HG03571 (cell line): ENCODE measurements at regions not wholly inside any gene's neighbourhood (a gene's known extent, or its start where the extent isn't known, plus 50 kb on each side); places are given as distances from the start of the nearest gene placed in this dataset.
"Not testable (repeated sequence)": the region's sequence is repeated elsewhere in the genome, so short reads cannot be mapped to it uniquely, and the experiment has no call there.

ENCODE experiments used
- ATAC-seq: cut with Tn5 transposase; IDR thresholded peaks from one replicate; pipeline ENCODE4 v1.9.1; 2021; ENCODE audit not compliant: unreplicated experiment

DNA sequence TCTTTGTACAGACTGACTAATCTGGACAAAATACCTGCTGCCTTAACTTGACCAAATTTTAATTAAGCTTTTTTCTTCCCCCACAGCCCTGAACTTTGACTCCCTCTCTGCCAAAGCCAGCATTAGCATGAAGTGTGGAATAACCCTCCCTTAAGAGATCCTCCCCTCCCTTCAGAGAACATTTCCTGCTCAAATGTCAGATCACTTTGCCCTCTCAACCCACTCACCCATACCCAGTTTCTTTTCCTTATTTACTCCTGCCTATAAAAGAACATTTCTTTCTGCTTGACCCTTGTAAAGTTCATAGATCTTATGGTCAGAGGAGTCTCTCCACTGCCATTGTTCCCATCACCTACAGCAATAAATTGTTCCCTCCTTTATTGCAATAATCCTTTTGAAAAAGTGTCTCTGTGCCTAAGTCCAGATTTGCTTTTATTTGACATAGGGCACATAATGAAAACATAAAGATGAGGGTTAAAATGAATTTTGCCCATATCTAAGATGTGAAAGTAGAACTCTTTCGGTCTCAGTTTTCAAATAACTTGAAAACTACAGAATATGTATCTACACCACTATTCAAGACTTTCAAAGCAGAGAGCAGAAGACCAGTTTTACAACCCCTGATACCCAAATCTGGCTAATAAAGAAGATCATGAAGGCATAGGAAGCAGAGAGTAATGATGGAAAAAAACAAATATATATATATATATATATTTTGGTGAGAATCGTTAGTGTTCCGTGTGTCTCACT, 289.7 kb upstream of the ANXA10 start:
- no peak for ATAC-seq

DNA sequence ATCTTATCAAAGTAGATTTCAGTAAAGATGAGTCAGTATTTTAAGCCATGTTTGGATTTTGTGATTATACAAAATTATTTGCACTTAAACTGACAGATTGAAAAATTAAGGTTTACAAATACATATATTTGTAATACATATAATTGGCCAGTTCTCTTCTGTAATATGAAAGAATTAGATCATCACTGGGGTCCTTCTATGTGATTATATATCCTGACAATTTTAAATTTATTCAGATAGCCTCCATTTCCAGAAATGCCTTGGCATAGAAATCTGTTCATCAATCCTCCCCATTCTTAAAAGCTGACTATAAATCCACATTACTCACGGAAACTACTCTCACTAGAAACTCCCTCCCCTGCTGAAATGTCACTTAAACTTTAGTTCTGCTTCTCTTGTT, 280.4 kb upstream of the ANXA10 start:
- ATAC-seq: no peak

DNA sequence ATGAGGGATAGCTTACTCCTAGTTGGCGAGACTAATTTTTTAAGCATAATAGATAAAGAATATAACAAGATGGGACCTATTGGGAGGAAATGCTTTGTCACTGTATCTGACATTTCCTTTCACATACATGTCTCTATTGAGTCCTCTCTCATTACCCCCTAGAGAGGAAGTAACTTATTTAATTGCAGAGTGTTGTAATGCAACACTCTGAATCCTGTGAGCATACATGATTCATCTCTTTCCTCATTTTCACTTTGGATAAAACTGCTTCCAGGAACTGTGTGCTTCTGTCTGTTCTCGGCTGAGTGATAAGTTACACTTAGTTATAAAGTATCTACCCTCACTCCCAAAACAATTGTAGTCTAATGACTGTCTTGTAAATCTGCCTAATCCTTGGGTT, 266.1 kb upstream of the ANXA10 start:
- no peak for ATAC-seq

DNA sequence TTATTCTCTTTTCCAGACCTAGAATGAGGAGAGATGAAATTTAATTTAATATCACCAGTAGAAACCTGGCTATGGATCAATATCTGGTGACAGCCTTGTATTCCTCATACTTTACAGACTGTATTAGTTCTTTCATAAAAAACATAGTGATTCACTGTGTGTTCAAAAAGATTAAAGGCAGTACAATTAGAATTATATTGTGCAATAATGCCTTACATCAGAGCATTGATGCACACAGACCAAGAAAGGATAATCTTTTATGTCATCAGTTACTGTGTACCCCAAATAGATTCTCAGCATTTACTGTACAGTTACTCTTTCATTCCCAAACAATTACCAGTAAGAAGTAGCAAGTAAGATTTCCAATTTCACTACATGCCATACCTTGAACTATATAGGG, 260.5 kb upstream of the ANXA10 start:
- no peak for ATAC-seq

DNA sequence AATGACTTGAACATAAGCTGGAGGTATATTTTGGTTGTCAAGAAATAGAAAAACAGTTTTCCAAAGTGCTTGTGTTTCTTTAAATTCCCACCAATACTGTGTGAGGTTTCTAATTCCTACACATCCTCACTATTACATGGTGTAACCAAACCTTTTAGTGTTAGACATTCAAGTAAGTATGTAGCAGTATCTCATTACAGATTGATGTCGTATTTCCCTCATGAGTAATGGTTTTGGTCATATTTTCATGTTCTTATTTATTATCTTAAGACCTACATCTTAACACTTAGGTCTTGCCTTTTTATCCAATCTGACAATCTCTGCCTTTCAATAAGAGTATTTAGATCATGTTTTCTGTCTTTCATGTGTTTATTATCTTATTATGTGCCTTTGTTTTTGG, 253.7 kb upstream of the ANXA10 start:
- no peak for ATAC-seq

DNA sequence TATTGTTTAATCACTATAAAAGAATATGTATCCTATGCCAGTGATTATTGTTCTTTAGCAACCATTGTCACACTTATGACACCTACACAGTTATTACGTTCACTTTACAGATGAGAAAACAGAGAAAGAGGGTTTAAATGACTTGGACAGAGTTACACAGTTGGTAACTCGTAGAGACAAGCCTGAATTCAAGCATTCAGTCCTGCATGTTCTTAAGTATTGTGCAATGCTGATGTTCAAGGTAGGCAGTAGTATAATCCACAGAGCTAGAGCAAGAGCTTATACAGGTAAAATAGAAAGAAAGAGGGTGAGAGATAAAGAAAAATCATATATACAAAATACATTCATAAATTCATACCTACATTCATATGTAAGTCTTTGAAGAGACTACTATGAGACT, 249.8 kb upstream of the ANXA10 start:
- no peak for ATAC-seq

DNA sequence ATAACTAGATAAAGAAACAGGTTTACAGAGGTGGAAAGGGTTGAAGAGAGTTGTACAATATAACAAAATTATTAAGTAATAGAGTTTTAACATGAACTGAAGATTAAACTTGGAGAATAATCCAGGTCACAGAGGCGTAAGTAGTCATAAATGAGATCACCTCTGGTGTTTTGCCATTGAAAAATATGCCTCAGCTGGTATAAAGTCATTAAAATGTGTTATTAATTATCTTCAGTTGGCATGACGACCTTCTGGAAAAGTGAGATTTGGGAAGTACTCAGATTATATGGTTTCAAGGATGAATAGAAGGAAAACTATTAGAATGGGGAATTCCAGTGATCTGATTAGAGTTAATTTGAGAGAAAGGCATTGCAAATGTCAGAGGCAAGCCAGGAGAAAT, 237.5 kb upstream of the ANXA10 start:
- no peak for ATAC-seq

DNA sequence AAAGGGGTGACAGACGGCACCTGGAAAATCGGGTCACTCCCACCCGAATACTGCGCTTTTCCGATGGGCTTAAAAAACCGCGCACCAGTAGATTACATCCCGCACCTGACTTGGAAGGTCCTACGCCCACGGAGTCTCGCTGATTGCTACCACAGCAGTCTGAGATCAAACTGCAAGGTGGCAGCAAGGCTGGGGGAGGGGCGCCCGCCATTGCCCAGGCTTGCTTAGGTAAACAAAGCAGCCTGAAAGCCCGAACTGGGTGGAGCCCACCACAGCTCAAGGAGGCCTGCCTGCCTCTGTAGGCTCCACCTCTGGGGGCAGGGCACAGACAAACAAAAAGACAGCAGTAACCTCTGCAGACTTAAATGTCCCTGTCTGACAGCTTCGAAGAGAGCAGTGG, 234.2 kb upstream of the ANXA10 start:
- ATAC-seq: not testable (repeated sequence)

DNA sequence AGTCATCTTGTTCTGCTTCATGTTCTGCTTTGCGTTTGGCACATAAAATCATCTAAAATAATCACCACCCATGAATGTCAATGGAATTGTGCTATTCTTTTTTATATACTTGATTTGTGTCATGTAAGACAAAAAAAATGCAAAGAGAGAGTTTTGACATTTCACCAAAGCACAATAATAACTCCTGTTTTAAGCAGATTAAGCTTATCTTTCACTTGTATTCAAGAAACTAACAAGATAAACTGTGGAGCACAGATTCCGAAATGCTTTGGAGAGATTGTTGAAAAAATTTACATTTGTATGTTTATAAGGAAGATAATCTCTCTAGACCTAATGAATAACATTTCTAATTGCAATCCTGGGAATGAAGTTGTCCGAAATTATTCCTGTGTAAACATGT, 225.1 kb upstream of the ANXA10 start:
- ATAC-seq: no peak

DNA sequence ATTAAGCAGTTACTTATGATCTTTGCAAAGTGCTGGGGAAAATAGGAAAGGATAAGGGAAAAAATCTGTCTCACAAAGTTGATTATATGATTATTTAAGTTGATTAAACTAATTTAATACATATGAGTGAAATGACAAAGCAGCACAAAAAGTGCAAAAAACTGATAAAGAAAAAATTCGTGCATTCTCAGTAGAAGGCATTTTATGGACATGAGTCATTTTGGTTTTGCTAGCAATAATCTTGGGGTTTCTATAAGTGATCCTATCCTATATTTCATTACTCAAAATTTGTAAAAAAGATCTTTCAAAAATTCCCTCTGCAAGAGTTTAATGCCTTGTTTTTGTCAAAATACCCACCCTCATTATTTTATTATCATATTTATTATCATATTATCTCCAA, 224.2 kb upstream of the ANXA10 start:
- no peak for ATAC-seq

DNA sequence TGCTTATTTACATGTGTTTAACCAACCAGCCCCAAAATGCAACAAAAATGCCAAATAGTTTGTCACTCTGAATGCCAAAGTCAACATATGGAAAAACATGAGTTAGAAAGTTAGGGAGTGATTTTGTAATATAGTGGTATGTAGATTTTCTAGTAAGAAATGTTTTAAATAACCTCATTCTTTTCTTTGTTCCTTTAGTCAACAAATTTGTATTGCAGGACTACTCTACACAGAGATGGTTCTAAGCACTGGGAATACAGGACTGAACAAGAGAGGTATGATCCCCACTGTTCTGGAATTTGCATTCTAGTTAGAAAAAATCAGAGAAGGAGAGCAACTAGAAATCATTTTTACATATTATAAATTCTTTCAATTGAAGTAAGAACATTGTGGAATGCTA, 218.8 kb upstream of the ANXA10 start:
- ATAC-seq: no peak

DNA sequence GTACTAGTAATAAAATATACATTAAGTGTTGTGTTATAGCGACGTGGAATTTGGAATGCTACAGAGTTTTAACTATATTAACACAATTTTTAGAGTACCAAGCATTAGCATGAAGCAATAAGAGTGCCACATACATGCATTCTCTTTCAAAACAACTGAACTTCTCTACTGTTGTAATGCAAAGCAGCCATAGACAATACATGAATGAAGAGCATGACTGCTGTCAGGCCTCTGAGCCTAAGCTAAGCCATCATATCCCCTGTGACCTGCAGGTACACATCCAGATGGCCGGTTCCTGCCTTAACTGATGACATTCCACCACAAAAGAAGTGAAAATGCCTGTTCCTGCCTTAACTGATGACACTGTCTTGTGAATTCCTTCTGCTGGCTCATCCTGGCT, 216.2 kb upstream of the ANXA10 start:
- ATAC-seq: not testable (repeated sequence)

DNA sequence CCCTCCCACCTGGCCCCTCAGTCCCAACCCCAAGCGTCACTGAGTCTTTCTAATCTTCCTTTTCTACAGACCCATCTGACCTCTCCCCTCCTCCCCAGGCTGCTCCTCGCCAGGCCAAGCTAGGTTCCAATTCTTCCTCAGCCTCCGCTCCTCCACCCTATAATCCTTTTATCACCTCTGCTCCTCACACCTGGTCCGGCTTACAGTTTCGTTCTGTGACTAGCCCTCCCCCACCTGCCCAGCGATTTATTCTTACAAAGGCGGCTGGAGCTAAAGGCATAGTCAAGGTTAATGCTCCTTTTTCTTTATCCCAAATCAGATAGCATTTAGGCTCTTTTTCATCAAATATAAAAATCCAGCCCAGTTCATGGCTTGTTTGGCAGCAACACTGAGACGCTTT, 214.5 kb upstream of the ANXA10 start:
- not testable (repeated sequence) for ATAC-seq

DNA sequence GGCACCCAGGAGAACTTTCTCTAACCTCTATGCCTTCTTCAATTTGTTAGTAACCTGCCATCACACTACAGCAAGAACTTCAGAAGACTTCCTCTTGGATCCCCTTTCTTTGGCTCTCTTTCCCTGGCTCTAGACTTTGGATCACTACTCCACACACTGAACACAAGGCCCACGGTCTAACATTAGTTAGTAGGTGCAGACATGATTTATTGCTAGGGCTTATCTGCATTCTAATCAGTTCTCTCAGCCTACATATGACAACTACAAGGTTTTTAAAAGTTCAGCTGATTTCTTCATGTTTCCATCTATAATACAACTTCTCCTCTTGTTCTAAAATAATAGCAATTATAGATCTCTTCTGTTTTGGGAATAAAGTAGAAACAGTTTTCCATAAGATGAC, 209.1 kb upstream of the ANXA10 start:
- ATAC-seq: no peak

DNA sequence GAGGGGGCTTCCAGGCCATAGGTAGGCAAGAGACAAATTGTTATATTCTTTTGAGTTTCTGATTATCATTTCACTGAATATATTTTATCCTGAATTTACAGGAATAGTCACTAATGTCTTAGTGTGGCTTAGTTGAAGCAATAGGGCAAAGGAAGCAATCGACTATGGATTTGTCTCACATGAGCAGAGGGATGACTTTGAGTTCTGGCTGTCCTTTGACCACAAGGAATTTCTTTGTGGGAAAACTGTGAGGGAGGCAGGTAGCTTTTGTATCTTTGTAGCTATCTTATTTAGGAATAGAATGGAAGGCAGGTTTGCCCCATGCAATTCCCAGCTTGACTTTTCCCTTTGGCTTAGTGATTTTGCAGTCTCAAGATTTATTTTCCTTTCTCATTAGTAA, 207.3 kb upstream of the ANXA10 start:
- ATAC-seq: no peak

DNA sequence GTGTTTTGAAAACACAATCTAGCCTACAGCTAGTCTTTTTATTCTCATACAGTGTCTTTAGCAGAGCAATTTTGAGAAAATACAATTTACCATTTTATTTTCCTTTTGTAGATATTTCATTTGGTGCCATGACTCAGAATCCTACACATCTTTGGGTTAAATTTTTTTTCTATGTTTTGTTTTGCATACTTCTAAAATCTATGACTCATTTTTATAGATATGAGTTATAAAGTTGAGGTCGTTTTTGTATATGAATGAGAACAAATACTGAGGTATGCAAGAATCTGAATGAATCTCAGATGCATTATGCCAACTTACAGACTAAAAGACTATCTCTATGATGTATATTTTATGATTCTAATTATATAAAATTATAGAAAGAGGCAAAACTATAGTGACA, 206.5 kb upstream of the ANXA10 start:
- no peak for ATAC-seq

DNA sequence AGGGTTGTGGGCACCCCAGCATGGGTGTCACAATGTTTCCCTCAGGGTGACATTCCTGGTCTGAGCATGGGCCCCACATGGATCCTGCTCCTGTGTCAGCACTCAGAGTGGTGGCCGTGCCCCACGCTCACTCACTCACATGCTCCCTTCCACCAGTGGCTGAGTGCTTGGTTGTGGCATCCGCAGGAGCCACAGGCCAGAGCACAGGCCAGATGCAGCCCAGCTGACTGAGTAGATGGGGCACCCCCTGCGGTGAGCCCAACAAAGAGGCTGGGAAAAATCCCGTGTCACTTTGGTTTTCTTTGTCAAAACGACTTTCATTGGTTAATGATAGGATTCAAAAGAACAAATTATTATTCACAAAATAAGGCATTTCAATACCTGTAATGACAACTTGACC, 204.6 kb upstream of the ANXA10 start:
- no peak for ATAC-seq

DNA sequence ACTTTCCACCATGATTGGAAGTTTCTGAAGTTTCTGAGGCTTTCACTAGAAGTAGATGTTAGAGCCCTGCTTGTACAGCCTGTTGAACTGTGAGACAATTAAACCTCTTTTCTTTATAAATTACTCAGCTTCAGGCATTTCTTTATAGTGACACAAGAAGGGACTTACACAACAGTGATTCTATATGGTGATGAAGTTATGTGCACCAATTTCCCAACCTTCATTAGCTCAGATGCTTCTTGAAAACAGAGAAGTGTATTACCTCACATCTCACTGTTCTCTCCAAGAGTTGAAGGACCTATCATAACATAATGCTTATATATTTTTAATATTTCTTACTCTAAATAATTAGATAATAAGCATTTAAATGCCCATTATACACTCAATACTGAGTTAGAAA, 202.1 kb upstream of the ANXA10 start:
- no peak for ATAC-seq

DNA sequence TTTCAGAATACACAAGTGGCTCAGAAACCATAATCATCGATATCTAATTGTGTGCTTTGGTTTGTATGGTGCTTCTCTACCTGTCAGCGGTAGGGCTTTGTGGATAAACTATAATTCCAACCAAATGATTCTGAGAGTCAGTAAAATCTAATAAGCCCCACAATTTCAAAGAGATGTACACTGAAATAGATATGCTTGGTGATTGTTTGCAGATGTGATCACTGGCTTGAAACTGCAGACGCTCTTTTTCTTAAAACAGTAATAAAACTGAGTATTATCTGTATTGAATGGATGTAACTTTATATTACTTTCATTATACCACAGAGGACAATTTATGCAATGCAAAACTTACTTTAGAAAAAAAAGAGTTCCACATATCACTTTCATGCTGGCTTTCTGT, 198.8 kb upstream of the ANXA10 start:
- no peak for ATAC-seq

DNA sequence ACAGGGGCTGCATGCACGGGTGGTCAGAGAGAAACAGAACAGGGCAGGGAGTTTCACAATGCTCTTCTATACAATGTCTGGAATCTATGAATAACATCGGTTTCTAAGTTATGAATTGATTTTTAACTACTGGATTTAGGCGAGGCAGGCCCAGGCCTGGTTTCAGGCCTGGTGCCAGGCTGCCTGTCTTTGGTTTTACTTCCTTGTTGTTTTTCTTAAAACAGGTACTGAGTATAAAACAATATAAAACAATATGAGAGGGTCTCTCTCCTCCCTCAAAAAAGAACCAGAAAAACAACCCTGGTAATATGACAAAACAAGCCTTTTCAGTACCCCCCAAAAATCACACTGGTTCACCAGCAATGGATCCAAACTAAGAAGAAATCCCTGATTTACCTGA, 196.1 kb upstream of the ANXA10 start:
- ATAC-seq: not testable (repeated sequence)

DNA sequence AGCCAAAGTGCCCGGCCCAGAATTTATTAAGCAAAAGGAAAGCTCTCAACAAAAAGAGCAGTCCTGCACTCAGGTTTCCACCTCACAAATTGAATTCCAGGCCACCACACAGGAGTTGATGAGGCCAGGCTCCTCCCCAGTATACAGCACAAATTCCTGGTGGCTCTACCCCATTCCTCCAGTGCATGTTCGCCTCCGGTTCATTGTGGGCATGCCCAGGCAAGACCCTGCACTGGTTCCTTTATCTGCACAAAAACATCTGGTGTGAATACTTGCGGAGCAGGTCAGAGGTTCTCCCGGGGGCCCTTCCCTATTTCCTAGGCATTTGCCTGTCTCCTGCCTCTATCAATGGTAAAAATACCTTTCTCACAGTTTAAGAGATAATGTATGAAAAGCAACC, 195.2 kb upstream of the ANXA10 start:
- no peak for ATAC-seq

DNA sequence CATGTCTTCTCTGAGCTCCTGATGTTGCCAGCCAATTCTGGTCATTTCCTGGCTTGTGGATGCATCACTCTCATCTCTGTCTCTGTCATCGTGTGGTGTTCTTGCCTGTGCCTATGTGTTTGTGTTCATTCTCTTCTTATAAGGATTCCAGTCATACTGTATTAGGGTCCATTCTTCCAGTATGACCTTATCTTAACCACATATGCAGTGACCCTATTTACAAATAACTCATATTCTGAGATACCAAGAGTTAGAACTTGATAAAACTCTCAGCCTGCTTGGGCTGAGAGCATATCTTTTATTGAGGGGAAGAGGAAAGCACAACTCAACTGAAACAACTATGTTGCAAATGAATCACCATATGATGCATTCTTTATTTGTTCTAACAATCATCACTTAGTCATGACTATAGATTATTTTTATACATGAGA, 189.0 kb upstream of the ANXA10 start:
- ATAC-seq: no peak

DNA sequence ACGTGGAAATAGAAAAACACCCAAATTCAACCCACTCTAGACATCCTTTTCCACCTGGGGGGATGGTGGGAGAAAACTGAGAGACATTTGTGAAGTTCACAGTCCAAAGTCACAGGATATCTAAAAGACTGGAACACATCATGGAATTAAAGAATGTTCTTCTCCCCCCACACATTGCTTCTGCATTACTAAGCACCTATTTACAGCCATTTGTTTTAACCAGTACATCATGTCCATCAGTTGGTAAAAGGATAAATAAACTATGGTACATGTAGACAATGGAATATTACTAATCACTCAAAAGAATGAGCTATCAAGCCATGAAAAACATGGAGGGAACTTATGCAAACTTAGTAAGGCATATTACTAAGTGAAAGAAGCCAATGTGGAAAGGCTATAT, 185.5 kb upstream of the ANXA10 start:
- ATAC-seq: no peak
